Embryonic facial prominence (tissue), 1 donor: ENCODE measurements at regions not wholly inside any gene's neighbourhood (a gene's known extent, or its start where the extent isn't known, plus 50 kb on each side); places are given as distances from the start of the nearest gene placed in this dataset.

Experiments
- DNase-seq: peaks from one replicate; pipeline ENCODE4 v3.0.0-alpha.2; 2016; ENCODE audit errors: extremely low spot score

GRCh38 chr3:178291574-178292370 is 244.5 kb upstream of the KCNMB2 start:
- no peak for DNase-seq

GRCh38 chr3:178295292-178295912 is 240.8 kb upstream of the KCNMB2 start:
- peak; percentile 52 for DNase-seq

- DNase-seq = no peak
These were observed 239.0 kb upstream of the KCNMB2 start for GRCh38 chr3:178297199-178297598.

GRCh38 chr3:178297740-178298139 is 238.5 kb upstream of the KCNMB2 start:
- no peak for DNase-seq

- no peak for DNase-seq
These were observed 235.7 kb upstream of the KCNMB2 start for GRCh38 chr3:178300441-178300959.

- no peak for DNase-seq
These were observed 233.0 kb upstream of the KCNMB2 start for GRCh38 chr3:178302966-178303930.

GRCh38 chr3:178304758-178305467 is 231.3 kb upstream of the KCNMB2 start:
- no peak for DNase-seq

- no peak for DNase-seq
These were observed 229.7 kb upstream of the KCNMB2 start for GRCh38 chr3:178306432-178307115.

GRCh38 chr3:178308771-178309170 is 227.5 kb upstream of the KCNMB2 start:
- no peak for DNase-seq

GRCh38 chr3:178310949-178311348 is 225.3 kb upstream of the KCNMB2 start:
- no peak for DNase-seq

- no peak for DNase-seq
These were observed 222.5 kb upstream of the KCNMB2 start for GRCh38 chr3:178313716-178314115.

- no peak for DNase-seq
These were observed 217.9 kb upstream of the KCNMB2 start for GRCh38 chr3:178318340-178318739.

GRCh38 chr3:178318941-178319816 is 217.1 kb upstream of the KCNMB2 start:
- no peak for DNase-seq

GRCh38 chr3:178320456-178321351 is 215.5 kb upstream of the KCNMB2 start:
- DNase-seq = peak; percentile 50

- no peak for DNase-seq
These were observed 211.9 kb upstream of the KCNMB2 start for GRCh38 chr3:178324356-178324755.

GRCh38 chr3:178325330-178325729 is 210.9 kb upstream of the KCNMB2 start:
- peak; percentile 70 for DNase-seq

GRCh38 chr3:178329936-178330335 is 206.3 kb upstream of the KCNMB2 start:
- DNase-seq = no peak

- no peak for DNase-seq
These were observed 202.0 kb upstream of the KCNMB2 start for GRCh38 chr3:178334239-178334638.

- DNase-seq = no peak
These were observed 199.9 kb upstream of the KCNMB2 start for GRCh38 chr3:178336336-178336735.
